ENCODE measurements at regions not wholly inside any gene's neighbourhood (a gene's known extent, or its start where the extent isn't known, plus 50 kb on each side); places are given as distances from the start of the nearest gene placed in this dataset.
"Not testable (repeated sequence)": the region's sequence is repeated elsewhere in the genome, so short reads cannot be mapped to it uniquely, and the experiment has no call there.

DNA sequence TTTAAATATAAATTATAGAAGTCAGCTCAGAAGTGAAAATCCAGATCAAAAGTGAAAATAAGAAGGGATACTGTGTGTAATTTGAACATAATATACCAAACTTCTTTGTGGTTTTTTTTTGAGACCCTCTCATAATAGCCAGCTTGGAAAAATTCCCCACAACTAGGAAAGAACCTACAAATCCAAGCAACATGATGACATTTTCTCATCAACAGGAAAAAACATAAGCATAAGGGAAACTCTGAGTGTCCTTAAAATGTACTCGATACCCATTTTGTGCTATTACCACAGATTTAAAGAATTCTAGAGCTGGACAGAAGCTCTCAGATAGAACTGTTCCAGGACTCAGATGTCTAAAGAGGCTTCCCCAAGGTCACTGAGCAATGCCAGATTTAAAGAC is 214.8 kb upstream of the KLF14 start:
- DNase-seq = no peak

DNA sequence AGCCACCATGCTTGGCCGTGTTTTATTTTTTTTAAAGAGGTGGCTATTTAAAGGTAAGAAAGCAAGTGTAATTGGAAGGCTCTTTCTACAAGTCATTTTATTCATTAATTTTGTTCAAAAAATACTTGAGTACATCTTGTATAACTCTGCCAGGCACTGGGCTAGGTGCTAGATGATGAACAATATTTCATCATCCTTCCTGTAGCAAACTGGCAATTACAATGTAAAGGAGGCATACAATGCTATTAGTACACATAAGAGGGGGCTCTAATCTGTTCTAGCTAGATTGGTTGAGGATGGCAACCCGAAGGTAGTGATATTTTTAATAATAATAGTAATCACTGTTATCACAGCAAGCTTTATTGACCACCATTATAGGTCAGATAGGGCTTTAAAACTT is 215.5 kb upstream of the KLF14 start:
- DNase-seq = no peak

DNA sequence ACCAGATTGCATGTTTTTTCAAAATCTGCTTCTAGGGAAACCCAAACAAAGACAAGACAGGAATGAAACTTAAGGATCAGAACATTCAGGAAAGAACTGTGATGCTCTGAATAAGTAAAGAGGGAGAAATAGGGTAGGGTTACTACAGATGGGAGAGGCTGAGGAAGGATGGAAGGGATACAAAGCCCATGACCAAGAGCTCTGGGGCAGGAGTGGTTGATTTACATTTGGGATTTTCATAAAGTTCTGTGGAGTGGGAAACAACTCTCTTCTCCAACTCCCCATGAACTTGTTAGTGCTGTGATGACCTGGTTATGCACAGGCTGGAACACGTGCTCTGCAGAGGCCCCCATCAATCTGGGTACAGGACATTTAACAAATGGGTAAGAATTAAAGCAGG is 216.0 kb upstream of the KLF14 start:
- no peak for DNase-seq

DNA sequence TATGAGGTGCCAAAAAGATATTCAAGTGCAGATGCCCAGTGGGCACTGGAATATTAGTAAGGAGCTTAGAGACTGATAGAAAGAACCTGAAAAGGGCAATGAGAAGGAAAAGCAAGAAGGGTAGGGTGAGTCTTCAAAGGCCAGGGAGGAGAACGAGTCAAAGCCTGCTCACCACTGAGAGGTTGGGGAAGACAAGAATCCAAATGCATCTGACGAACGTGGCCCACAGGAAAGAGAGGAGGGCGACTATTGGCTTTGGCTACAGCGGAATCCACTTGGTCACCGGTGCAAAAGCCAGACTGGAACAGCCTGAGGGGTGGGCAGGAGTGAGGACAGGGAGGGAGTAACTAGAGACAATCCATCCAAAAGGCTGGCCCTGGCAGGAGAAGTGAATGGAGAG is 216.7 kb upstream of the KLF14 start:
- no peak for DNase-seq

DNA sequence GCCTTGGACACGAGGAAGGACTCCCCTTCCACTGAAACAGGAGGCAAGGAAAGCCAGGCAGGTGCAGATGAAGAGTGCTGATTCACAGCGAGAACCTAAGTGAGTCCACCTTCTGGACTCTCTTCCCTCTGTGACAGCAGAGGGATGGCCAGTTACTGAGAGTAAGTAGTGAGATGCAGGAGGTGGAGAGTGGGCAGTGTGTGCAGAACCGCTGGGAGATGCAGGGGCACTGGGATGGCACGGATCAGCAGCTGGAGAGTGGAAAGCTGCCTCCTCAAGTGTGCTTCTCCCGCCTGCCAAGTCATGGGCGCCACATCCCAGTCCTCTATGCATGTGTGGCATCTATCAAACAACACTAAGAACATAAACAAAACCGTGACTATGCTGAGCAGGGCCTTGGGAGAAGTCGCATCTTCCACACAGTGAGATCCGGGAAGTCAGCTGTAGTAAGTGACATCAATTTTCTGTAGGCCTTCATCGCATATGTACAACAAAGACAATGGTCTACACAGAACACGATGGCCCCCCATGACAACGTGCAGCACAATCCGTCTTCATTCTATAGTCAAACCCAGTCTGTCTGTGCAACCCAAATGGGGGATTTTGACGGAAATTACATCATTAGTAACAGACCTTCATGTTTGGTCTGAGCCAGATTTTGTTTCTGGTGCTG is 217.4 kb upstream of the KLF14 start:
- peak in 4 of 5 donors; percentile 27 to 48 (median 32) for DNase-seq

DNA sequence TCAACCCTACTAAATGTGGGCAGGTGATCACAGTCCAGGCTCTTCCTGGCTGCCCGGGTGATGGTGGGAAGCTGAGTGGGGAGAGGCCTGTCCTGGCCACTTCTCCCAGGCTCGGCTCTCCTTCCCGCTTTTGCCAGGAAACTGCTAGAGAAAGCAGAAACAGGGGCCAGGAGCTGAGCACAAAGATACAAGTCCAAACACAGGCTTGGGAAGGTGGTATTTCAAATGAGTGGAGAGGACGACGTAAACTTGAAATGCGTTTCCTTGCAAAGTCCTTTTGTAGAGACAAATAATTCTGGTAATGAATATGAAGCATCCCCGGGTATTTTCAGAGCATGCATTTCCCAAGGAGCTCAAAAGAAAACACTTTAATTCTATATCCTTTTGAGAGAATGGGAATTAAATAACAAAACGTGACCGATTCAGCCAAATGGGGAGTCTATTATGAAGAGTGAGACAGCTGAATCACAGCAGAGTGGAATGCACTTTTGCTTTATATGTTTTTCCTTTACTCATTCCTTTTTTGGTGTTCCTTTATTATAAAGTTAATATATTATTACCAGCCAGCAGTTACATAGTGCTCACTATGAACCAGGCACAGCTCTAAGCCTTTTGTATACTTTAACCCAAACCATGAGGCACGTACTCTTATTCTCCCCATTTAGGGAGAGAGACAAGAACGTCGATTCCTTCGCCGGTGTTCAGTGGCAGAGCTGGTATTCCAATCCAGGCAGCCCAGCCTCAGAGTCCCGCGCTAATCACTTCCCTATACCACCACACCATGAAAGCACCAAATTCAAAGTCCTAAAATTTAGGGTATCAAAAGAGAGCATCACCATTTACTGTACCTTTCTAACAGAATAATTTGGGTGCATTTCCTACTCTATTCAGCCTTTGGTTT is 218.2 kb upstream of the KLF14 start:
- DNase-seq = no peak

DNA sequence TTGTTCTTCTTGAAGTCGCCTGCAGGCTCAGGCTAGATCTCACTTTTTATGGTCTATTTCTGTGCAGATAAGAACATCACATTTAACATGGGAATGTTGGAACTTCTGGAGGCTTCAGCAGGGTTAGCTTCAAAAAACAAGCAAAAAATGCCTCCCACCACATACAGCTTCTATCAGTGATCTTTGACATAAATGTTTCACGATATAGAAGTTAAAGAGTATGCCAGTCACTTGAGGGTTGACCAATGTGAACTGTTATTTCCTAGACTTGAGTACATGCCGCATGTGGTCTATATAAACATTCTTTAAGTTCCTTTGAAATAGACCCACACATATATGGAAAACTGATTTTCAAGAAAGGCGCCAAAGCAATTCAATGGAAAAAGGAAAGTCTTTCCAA is 219.2 kb upstream of the KLF14 start:
- no peak for DNase-seq

DNA sequence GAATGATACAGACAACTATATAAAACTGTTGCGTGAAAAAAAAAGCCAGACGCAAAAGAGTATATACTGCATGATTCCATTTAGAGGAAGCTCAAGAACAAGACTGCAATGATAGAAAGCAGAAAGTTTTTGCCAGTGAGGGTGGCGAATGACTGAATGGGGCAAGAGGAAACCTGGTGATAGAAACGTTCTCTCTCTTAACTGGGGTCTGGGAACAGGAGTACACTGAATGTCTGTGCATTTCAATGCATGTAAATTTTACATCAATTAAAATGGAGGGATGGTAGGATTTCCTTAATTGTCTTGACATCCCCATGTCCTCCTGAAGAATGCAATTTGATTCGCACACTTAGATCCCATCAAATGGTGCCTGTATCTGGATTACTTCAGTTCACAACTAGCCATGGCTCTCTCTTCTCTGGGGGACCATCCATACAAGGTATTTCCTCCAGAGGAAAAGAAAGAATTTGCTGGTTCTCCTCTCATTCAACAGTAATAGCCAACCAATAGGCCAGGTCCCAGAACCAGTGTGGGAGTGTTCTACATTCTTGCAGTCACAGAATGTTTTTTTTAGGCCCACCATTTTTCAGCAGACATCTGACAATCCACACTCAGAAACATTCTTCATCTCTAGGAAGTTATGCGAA is 221.0 kb upstream of the KLF14 start:
- no peak for DNase-seq

DNA sequence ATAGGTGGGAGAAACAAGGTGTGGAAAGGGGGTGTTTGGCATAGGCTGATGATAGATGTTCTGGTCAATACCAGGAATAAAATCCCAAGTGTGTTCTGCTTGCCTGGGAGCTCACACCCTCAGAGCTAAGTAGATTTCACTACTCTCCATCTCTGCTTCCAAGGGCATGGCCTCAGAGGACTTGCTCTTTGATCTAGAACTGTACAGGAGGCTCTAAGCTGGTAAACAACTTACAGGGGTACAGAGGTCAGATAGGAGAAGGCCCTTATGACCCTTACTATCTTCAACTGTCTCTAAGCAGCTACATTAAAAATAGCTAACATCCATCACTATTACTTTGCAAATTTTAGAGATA is 221.5 kb upstream of the KLF14 start:
- no peak for DNase-seq

DNA sequence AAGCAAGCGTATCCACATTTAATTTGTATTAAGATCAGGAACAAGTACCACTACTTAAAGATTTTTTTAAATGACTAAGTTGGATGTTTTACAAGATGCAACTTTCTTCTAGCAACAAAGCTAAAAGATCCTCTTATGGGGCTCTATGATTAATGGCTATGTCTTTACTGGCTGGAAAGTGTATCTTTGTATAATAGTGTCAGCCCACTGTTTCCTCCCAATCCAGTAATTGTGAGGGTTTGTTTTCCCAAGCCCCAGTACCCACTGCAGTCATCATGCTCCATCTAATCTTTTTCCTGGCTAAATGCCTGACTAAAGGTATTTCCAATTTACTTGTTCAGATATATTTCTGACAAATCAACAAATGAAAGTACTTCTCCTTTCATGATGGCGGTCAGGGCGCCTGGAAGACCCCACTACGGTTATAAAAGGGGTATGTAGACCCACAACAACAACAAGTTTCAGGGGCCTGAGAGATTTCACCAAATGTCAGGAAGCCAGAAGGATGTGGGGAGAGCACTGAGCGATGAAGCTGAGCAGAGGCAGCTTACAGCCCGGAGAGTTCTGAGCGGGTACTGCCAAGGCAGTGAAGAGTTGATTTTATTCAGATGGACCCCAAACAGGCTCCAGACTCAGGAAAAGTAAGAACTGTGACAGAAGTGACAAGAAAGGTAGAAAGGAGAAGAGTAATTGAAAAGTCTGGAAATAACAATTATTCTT is 222.6 kb upstream of the KLF14 start:
- no peak for DNase-seq

DNA sequence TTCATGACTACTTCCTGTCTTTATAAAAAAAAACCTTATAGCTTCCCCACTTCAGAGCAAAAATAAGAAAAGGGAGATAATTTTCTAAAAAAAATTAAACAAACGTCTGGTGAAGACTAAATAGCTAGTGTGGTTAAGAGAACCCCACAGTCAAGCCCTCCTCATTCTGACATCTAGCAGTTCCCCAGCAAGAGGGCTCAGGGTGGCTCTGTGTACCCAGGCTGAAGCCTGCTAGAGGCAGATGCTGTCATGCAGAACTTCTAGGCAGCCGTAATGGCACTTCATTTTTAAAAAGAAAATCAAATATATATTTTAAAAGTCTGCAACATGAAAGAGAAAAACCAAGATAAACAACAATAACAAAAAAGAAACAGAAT is 223.1 kb upstream of the KLF14 start:
- DNase-seq = peak in 2 of 5 donors; percentile 29 to 43

DNA sequence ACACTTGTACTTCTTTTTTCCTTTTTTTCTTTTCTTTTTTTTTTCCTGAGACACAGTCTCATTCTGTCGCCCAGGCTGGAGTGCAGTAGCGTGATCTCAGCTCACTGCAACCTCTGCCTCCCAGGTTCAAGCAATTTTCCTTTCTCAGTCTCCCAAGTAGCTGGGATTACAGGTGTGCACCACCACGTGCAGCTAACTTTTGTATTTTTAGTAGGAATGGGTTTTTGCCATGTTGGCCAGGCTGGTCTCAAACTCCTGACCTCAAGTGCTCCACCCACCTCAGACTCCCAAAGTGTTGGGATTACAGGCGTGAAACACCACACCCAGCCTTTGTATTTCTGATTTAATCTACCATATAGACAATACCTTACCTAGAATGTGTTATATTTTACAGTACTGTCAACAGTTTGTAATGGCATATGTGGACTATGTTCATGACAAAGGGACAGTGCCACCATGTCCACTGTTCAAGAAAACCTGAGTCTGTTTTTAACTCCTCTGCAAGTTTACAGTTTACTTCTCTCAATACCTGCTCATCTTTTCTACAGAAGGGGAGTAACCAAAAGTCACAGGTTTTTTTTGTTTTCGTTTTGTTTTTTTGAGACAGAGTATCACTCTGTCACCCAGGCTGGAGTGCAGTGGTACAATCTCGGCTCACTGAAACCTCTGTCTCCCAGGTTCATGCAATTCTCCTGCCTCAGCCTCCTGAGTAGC is 223.9 kb upstream of the KLF14 start:
- DNase-seq = not testable (repeated sequence)

DNA sequence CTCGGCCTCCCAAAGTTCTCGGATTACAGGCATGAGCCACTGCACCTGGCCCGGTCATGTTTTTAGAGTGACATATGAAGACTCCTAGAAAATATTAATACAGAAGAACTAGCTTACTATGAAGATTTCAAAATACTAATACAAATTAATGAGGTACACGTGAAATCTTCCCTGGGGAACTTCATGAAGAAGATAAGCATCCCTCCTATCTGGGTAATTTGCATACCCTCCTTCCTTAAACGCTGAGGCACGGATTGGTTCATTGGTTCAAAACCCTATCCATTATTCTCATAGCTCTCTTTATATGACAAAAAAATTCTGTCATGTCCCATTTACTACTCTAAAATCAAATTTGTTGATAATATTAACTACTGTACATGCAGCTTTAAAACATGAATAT is 224.8 kb upstream of the KLF14 start:
- no peak for DNase-seq

DNA sequence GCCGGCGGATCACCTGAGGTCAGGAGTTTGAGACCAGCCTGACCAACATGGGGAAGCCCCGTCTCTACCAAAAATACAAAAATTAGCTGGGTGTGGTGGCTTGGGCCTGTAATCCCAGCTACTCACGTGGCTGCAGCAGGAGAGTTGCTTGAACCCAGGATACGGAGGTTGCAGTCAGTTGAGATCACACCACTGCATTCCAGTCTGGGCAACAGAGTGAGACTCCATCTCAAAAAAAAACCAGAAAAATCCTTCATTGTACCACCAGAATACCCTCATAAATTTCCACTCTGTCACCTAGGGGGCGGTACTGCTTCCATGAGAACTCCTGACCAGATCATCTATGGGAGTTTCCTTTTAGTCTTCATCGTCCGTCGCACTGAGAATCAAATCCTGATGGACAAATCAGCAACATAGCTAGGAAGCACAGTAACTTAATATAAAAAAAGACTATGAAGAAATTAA is 225.8 kb upstream of the KLF14 start:
- peak in 1 of 5 donors; percentile 77 for DNase-seq

DNA sequence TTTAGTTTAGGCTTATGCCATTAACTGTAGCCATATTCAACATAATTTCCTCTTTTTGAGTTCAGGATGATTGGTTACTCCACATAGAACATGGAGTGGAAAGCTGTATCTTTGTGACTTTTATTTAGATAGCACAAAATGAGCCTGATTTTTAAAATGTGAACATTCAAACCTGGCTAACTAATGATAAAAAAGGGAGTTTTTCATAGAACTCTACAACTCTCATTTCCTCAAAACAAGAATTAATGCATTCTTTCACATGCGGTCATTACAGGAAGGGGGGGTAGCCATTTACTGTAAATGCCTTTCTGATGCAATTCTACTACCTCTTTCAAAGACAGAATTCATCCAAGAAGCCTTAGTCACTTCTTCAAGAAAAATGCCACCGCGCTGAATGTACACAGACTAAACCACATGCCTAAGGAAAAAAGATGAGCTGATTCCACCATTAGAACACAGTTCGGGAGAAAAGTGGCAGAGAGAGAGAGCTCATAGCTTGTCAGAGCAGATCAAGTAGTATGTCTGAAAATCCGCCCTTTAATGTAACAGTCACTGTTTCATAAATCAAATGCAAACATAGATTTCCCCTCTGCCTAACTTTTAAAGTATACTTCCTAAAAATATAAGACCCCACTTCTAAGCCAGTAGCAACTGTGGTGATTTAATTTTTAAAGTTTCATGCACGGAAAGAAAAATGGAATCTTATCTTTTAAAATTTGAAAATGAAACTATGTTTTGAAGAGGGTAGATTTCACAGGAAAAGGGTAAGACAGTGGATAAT is 226.4 kb upstream of the KLF14 start:
- peak in 2 of 5 donors; percentile 40 to 90 for DNase-seq

DNA sequence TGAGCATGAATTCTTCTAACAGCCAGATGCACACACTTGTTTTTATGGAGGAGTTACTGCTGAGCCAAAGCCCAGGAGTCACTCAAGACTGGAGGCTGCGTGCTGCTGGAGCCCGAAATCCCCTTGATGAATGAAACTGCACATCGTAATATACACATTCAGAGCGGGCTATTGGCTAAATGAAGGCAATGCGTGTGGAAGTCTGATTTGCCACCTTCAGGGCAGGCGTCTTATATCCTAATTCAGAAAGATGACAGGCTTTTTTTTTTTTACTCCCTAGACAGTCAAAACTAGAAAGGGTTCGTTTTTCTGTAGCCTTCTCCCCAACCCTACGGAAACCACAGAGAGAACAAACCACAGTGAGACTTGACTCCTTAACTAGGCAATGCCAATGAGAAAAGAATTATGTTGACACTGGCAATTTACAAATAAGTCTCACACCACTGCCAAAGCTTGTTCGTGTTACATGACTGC is 227.2 kb upstream of the KLF14 start:
- peak; percentile 59 to 97 (median 73) for DNase-seq

DNA sequence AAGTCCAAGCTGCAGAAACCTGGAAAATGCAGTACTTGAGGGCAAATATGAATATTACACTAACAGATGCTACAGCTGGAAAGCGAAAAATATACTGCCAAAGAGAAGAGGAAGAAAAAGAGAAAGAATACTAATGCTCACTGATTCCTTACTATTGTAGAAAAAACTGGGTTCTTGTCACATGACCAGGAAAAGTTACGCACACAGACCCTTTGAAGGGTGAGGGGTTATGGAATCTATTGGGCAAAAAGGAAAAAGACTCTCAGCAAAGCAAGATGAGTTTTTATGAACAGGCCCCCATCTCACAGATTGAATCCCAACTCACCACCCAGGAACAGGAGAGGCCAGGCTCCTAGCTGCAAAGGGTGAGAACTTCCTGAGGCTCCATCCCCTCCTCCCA is 228.1 kb upstream of the KLF14 start:
- no peak for DNase-seq

DNA sequence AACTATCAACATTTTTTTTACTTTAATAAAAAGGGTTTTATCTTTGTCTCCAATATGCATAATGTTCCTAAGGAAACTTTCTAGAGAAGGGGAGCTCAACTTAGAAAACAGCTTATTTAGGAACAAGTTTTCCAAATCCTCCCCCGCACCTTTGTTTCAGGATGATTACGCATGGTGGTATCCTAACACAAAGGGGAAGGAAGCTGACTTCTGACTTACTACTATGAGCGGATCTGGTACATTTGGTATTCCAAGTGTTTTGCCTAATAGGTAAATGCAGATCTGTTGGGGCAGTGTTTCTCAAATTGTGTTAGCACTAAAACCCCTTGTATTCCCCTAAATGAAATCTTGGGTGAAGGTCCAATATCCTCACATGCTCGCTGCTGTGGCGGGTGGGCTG is 229.3 kb upstream of the KLF14 start:
- no peak for DNase-seq

DNA sequence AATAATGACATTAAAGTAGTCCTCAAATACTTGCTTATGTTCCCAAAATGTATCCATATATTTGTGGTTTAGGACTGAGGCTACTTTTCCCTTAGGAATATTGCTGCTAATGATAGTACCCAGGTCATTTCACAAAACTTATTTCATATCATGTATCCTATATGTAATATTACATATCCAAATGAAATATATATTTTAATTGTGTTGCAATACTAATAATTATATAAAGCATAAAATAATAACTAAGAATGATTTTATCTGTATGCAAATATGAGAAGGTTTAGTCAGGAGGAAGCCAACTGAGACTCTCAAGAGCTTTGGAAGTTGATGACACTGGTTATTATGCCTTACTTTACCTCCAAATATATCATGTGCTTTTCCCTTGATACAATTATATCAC is 231.5 kb upstream of the KLF14 start:
- DNase-seq = no peak

DNA sequence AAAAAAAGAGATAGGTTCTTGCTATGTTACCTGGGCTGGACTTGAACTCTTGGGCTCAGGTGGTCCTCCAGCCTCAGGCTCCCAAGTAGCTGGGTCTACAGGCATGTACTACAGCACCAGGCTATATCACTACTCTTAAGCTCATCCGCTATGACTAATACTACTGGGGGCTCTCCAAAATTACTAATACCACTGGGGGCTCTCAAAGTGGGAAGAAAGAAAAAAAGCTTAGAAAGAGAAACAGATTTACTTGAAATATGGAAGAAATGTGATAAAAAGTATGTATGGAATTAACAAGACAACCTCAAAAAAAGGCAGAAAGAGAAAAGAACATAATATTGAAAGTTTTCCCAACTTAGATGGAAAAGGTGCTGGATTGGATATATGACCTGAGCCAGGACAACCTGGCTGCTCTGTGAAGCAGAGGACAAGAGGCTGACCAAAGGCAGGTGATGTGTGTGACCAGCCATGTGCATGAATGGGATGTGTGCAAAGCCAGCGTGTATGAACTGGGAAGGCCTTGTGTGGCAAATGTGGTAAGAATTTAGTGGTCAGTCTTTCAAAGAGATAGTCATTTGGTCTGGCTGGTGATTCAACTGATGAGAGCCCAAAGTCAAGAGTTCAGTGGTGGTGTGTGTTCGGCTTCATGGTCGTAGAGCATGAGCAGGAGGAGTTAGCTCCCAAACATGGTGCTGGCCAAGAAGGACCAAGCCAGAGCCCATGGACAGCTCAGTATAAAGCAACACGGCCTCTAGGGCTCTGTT is 232.4 kb upstream of the KLF14 start:
- DNase-seq = no peak

DNA sequence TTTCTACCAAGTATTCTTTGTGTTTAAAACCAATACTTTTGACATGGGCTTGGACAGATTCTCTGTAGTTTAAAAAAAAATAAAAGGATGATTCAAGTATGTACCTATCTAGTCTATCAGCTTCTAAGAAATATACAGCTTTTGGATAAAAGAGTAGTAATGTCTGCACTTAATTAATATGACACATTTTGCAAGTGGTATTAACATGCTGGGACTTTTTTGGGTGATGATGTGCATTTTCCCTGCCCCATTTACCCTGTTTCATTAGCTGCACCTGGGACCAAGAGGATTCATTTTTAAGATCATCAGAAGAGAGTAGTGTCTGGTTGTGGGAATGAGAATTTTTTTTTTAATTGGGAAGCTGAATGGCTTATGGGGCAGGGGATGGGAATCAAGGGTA is 236.2 kb upstream of the KLF14 start:
- DNase-seq = no peak

Measured in T-helper 1 cell (primary cell).